B cell (primary cell): ENCODE measurements at regions not wholly inside any gene's neighbourhood (a gene's known extent, or its start where the extent isn't known, plus 50 kb on each side); places are given as distances from the start of the nearest gene placed in this dataset.

ENCODE experiments used
- ATAC-seq: fragments of 200-7000 bp; cut with Tn5 transposase; one replicate; pipeline ENCODE4 v1.10.0; 2021; ENCODE audit warnings: low read depth, mild to moderate bottlenecking, moderate number of reproducible peaks, moderate library complexity
- CTCF ChIA-PET: fragments of 350-600 bp; sonication (Branson Sonifier 250); formaldehyde crosslinking; loops from one replicate; lab custom pipeline; 2021; ENCODE audit warnings: antibody characterized with exemption, inconsistent platforms; lab: Charles Lee
- POLR2A ChIA-PET: fragments of 350-600 bp; sonication (Branson Sonifier 250); formaldehyde crosslinking; loops from one replicate; lab custom pipeline; 2021; ENCODE audit warnings: antibody characterized with exemption; lab: Charles Lee
- DNase-seq: peaks from one replicate; pipeline ENCODE4 v3.0.0; 2013
- H2AFZ ChIP-seq: 2 replicates; pipeline ENCODE4 v1.6.1; 2012; ENCODE audit warnings: mild to moderate bottlenecking, low read depth, low read length; ENCODE audit not compliant: insufficient read depth, poor library complexity, severe bottlenecking
- H3K27ac ChIP-seq, 2 donors: 1 replicate in 1 of 2; 2 replicates in 1 of 2; pipeline ENCODE4 v1.5.1; 2012 to 2013; ENCODE audit warnings: low read length in 2 of 2, mild to moderate bottlenecking in 2 of 2, moderate library complexity in 1 of 2
- H3K27me3 ChIP-seq, 4 experiments: fragments of 200-600 bp in 1 of 4; sonication (generic) in 1 of 4; replicated peaks in 1 of 4; 1 replicate in 2 of 4; 2 replicates in 2 of 4; pipeline versions ENCODE4 v1.6.1 to v1.7.0; 2013 to 2016; ENCODE audit warnings: low read length in 3 of 4, mild to moderate bottlenecking in 2 of 4, mixed read lengths in 1 of 4, moderate library complexity in 1 of 4; ENCODE audit not compliant: insufficient read depth in 4 of 4, control insufficient read depth in 3 of 4; ENCODE audit errors: control extremely low read depth in 1 of 4
- H3K36me3 ChIP-seq, 2 experiments: replicated peaks in 1 of 2; 1 replicate in 1 of 2; 2 replicates in 1 of 2; pipeline versions ENCODE4 v1.6.1 to v1.7.1; 2013; ENCODE audit warnings: low read length in 1 of 2; ENCODE audit not compliant: insufficient read depth in 2 of 2, control insufficient read depth in 1 of 2; ENCODE audit errors: control extremely low read depth in 1 of 2, extremely low read depth in 1 of 2
- H3K4me1 ChIP-seq, 2 donors: fragments of 200-600 bp in 1 of 2; sonication (generic) in 1 of 2; 1 replicate in 1 of 2; 2 replicates in 1 of 2; pipeline versions ENCODE4 v1.5.1 to v1.6.1; 2013 to 2017; ENCODE audit warnings: low read length in 2 of 2; ENCODE audit not compliant: control insufficient read depth in 2 of 2, insufficient read depth in 2 of 2
- H3K4me2 ChIP-seq: replicated peaks from 2 replicates; pipeline ENCODE3; 2012; ENCODE audit warnings: mild to moderate bottlenecking, low read depth, low read length; ENCODE audit not compliant: poor library complexity, severe bottlenecking
- H3K4me3 ChIP-seq, 5 experiments: fragments of 200-600 bp in 1 of 5; sonication (generic) in 1 of 5; 1 replicate in 3 of 5; 2 replicates in 2 of 5; pipeline versions ENCODE4 v1.5.1 to v1.7.0; 2011 to 2016; ENCODE audit warnings: low read length in 4 of 5, mild to moderate bottlenecking in 4 of 5, low read depth in 2 of 5, control low read depth in 1 of 5, moderate library complexity in 1 of 5; ENCODE audit not compliant: insufficient read depth in 1 of 5; ENCODE audit errors: control extremely low read depth in 1 of 5, extremely low read depth in 1 of 5
- H3K79me2 ChIP-seq: fragments of 200-600 bp; sonication (generic); one replicate; pipeline ENCODE4 v1.6.0; 2016; ENCODE audit warnings: low read length; ENCODE audit not compliant: control insufficient read depth, insufficient read depth
- H3K9ac ChIP-seq: fragments of 200-600 bp; sonication (generic); 2 replicates; pipeline ENCODE4 v1.6.1; 2017; ENCODE audit warnings: mild to moderate bottlenecking, low read length, moderate library complexity
- H3K9me3 ChIP-seq, 3 donors: one replicate each; pipeline versions ENCODE4 v1.6.1 to v1.7.1; 2013; ENCODE audit warnings: low read length in 2 of 3; ENCODE audit not compliant: control insufficient read depth in 2 of 3, insufficient read depth in 1 of 3; ENCODE audit errors: control extremely low read depth in 1 of 3
- H4K20me1 ChIP-seq: 2 replicates; pipeline ENCODE4 v1.6.0; 2012; ENCODE audit warnings: mild to moderate bottlenecking, low read length; ENCODE audit not compliant: insufficient read depth, control insufficient read depth, poor library complexity, severe bottlenecking
- H3K27ac Mint-ChIP-seq: one replicate; pipeline ENCODE4 v1.8.0; 2021; ENCODE audit warnings: mixed read lengths
- H3K27me3 Mint-ChIP-seq: one replicate; pipeline ENCODE4 v1.8.0; 2021; ENCODE audit warnings: mixed read lengths
- H3K4me1 Mint-ChIP-seq: one replicate; pipeline ENCODE4 v1.8.0; 2021; ENCODE audit warnings: mixed read lengths
- H3K4me3 Mint-ChIP-seq: one replicate; pipeline ENCODE4 v1.8.0; 2021; ENCODE audit warnings: mixed read lengths
- H3K9me3 Mint-ChIP-seq: one replicate; pipeline ENCODE4 v1.8.0; 2022; ENCODE audit warnings: mixed read lengths; ENCODE audit not compliant: insufficient read depth
- CTCF ChIP-seq: fragments of 200-600 bp; IDR thresholded peaks from one replicate; pipeline ENCODE4 v1.8.0; 2022; ENCODE audit warnings: antibody characterized with exemption, mild to moderate bottlenecking
- EZH2 ChIP-seq: IDR thresholded peaks from 2 replicates; pipeline ENCODE4 v1.6.1; 2012; ENCODE audit warnings: borderline replicate concordance, low read depth, mild to moderate bottlenecking, moderate library complexity, low read length; ENCODE audit not compliant: insufficient read depth, poor library complexity, severe bottlenecking
- WGBS: methylation state at CpG from one replicate; pipeline ENCODE4 v1.1.5; 2013; ENCODE audit warnings: missing lambda C conversion rate; ENCODE audit not compliant: insufficient coverage; 5-methylcytosine and 5-hydroxymethylcytosine counted together
- intact Hi-C: fragments of 100-400 bp; cut with micrococcal nuclease; formaldehyde crosslinking; loops from one replicate; pipeline ENCODE4 v1.10.0; 2022

DNA sequence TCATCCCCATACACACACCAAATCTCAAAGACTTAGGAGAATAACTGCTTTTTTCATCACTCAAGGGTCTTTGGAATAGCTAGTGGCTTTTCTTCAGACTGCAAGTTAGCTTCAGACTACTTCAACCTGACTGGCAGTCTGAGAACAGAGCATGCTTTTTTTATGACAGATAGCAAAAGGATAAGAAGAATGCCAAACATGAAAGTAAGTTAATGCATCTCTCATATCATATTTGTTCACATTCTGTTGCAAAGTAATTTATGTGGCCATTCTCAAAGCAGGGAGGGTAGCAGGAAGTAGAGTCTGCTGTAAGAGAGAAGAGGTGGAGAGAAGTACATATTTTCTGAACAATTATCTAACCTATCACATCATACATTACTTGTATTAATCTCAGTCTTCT is 544.4 kb downstream of the ZPLD1 start:
- Histone ChIP-seq H3K4me2 (no peak overlapping the region), H3K4me1 (no peaks in the 10 kb centered on the region), H2AFZ (no peak overlapping the region), H3K9me3 (no peaks in the 10 kb centered on the region), H3K27me3 (no peaks in the 10 kb centered on the region), H3K4me3 (no peak overlapping the region), H4K20me1 (no peaks in the 10 kb centered on the region), H3K79me2 (no peaks in the 10 kb centered on the region), H3K36me3 (no peaks in the 10 kb centered on the region), H3K9ac (no peak overlapping the region), H3K27ac (no peak overlapping the region)
- H3K4me3 Mint-ChIP-seq = no peak overlapping the region
- TF ChIP-seq CTCF = no peak
- no peak for TF ChIP-seq EZH2
- ATAC-seq (no peak), DNase-seq (no peak)
- H3K4me1 Mint-ChIP-seq = no peaks in the 10 kb centered on the region
- no peaks in the 10 kb centered on the region for H3K27me3 Mint-ChIP-seq
- ChIA-PET CTCF (no interaction called here), POLR2A (no interaction called here)
- H3K27ac Mint-ChIP-seq = no peak overlapping the region
- intact Hi-C loops = no loop called here
- H3K9me3 Mint-ChIP-seq = no peaks in the 10 kb centered on the region

DNA sequence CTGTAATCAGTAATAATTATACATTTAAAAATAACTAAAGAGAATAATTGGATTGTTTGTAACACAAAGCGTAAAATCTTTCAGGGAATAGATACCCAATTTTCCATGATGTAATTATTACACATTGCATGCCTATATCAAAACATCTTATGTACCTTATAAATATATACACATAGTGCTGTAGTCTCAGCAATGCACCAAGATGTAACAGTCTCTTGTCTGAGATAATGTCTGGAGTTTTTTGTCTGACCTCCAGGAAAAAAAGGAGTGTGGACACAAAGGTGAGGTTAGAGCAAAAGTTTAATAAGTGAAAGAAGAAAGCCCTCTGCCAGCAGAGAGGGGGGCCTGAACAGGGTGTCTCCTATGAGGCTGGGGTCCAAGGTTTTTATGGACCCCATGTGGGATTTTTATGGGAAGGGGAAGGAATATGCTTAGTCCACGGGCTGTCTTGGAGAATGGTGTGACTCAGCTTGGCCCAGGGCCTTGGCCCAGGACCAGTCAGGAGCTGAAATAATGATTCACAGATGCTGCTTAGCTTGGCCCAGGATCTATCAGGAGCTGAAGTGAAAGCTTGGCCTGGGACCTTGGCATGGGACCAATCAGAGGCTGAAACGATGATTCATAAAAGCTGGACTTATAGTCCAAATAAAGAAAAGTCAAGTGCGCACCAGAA is 545.0 kb downstream of the ZPLD1 start:
- Histone ChIP-seq H3K27me3 (no peaks in the 10 kb centered on the region), H3K9ac (no peak overlapping the region), H3K9me3 (no peaks in the 10 kb centered on the region), H3K4me2 (no peak overlapping the region), H3K79me2 (no peaks in the 10 kb centered on the region), H3K4me1 (no peaks in the 10 kb centered on the region), H3K36me3 (no peaks in the 10 kb centered on the region), H3K4me3 (no peak overlapping the region), H3K27ac (no peak overlapping the region), H2AFZ (no peak overlapping the region), H4K20me1 (no peaks in the 10 kb centered on the region)
- ATAC-seq (no peak), DNase-seq (no peak)
- Mint-ChIP-seq H3K27me3 (no peaks in the 10 kb centered on the region), H3K27ac (no peak overlapping the region), H3K9me3 (no peaks in the 10 kb centered on the region), H3K4me3 (no peak overlapping the region), H3K4me1 (no peaks in the 10 kb centered on the region)
- POLR2A ChIA-PET = no interaction called here
- 63% methylated on average over 3 of the region's 4 CpGs for WGBS
- CTCF ChIA-PET = no interaction called here
- TF ChIP-seq CTCF = no peak
- TF ChIP-seq EZH2 = no peak
- intact Hi-C loops = no loop called here
